B cell (primary cell): ENCODE measurements at regions not wholly inside any gene's neighbourhood (a gene's known extent, or its start where the extent isn't known, plus 50 kb on each side); places are given as distances from the start of the nearest gene placed in this dataset.

Experiments used
- EZH2 ChIP-seq: IDR thresholded peaks from 2 replicates; pipeline ENCODE4 v1.6.1; 2012; ENCODE audit warnings: borderline replicate concordance, low read depth, mild to moderate bottlenecking, moderate library complexity, low read length; ENCODE audit not compliant: insufficient read depth, poor library complexity, severe bottlenecking
- TF ChIP-seq, protein P1 (sequence below): fragments of 200-600 bp; IDR thresholded peaks from one replicate; pipeline ENCODE4 v1.8.0; 2022; ENCODE audit warnings: antibody characterized with exemption, mild to moderate bottlenecking

- TF ChIP-seq, protein P1, sequence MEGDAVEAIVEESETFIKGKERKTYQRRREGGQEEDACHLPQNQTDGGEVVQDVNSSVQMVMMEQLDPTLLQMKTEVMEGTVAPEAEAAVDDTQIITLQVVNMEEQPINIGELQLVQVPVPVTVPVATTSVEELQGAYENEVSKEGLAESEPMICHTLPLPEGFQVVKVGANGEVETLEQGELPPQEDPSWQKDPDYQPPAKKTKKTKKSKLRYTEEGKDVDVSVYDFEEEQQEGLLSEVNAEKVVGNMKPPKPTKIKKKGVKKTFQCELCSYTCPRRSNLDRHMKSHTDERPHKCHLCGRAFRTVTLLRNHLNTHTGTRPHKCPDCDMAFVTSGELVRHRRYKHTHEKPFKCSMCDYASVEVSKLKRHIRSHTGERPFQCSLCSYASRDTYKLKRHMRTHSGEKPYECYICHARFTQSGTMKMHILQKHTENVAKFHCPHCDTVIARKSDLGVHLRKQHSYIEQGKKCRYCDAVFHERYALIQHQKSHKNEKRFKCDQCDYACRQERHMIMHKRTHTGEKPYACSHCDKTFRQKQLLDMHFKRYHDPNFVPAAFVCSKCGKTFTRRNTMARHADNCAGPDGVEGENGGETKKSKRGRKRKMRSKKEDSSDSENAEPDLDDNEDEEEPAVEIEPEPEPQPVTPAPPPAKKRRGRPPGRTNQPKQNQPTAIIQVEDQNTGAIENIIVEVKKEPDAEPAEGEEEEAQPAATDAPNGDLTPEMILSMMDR: no peak
- no peak for TF ChIP-seq EZH2
Observed at GRCh38 chr4:29046781-29047180, 1673.4 kb upstream of the PCDH7 start.
